ENCODE measurements at regions not wholly inside any gene's neighbourhood (a gene's known extent, or its start where the extent isn't known, plus 50 kb on each side); places are given as distances from the start of the nearest gene placed in this dataset.

GRCh38 chr7:68813551-68814080 lies 784.7 kb upstream of the AUTS2 start:
- intact Hi-C loops (cut with DNase I; ENCODE audit: low total_unique reads) = no loop called here

GRCh38 chr7:68816491-68816890 lies 781.8 kb upstream of the AUTS2 start:
- Histone ChIP-seq H3K4me1 (no peaks in the 10 kb centered on the region), H3K27me3 (no peaks in the 10 kb centered on the region), H3K36me3 (no peaks in the 10 kb centered on the region), H3K4me3 (no peak overlapping the region), H3K27ac (no peak overlapping the region), H3K9me3 (no peaks in the 10 kb centered on the region)
- DNase-seq (no peak), ATAC-seq (no peak)
- TF ChIP-seq POLR2A (IDR thresholded peaks at IDR 0.05) = no peak
- TF ChIP-seq, protein P1, sequence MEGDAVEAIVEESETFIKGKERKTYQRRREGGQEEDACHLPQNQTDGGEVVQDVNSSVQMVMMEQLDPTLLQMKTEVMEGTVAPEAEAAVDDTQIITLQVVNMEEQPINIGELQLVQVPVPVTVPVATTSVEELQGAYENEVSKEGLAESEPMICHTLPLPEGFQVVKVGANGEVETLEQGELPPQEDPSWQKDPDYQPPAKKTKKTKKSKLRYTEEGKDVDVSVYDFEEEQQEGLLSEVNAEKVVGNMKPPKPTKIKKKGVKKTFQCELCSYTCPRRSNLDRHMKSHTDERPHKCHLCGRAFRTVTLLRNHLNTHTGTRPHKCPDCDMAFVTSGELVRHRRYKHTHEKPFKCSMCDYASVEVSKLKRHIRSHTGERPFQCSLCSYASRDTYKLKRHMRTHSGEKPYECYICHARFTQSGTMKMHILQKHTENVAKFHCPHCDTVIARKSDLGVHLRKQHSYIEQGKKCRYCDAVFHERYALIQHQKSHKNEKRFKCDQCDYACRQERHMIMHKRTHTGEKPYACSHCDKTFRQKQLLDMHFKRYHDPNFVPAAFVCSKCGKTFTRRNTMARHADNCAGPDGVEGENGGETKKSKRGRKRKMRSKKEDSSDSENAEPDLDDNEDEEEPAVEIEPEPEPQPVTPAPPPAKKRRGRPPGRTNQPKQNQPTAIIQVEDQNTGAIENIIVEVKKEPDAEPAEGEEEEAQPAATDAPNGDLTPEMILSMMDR (IDR thresholded peaks at IDR 0.05 in 4 of 5, conservative IDR thresholded peaks at IDR 0.05 in 1 of 5) = no peak
- in situ Hi-C loops (cut with MboI; ENCODE audit: low sequenced_read_pairs in 4 of 4) (no loop called here), intact Hi-C loops (cut with DNase I; ENCODE audit: low total_unique reads) (no loop called here)

More at GRCh38 chr7:68813551-68814080, 784.7 kb upstream of the AUTS2 start:
- no peak overlapping the region for H3K4me3 ChIP-seq
- ATAC-seq (no peak), DNase-seq (no peak)
- no peak overlapping the region for H3K27ac ChIP-seq
- in situ Hi-C loops (cut with MboI; ENCODE audit: low sequenced_read_pairs in 4 of 4) = no loop called here
- no peaks in the 10 kb centered on the region for H3K9me3 ChIP-seq
- H3K4me1 ChIP-seq = no peaks in the 10 kb centered on the region
- no peaks in the 10 kb centered on the region for H3K27me3 ChIP-seq
- H3K36me3 ChIP-seq = no peaks in the 10 kb centered on the region
- no peak for TF ChIP-seq POLR2A (IDR thresholded peaks at IDR 0.05)
- TF ChIP-seq, protein P1 (IDR thresholded peaks at IDR 0.05 in 4 of 5, conservative IDR thresholded peaks at IDR 0.05 in 1 of 5) = no peak

GRCh38 chr7:68820321-68820720 lies 778.0 kb upstream of the AUTS2 start:
- Histone ChIP-seq H3K4me1 (no peaks in the 10 kb centered on the region), H3K27me3 (no peaks in the 10 kb centered on the region), H3K9me3 (no peaks in the 10 kb centered on the region), H3K27ac (no peak overlapping the region), H3K36me3 (no peaks in the 10 kb centered on the region), H3K4me3 (no peak overlapping the region)
- ATAC-seq (no peak), DNase-seq (no peak)
- TF ChIP-seq, protein P1 (IDR thresholded peaks at IDR 0.05 in 4 of 5, conservative IDR thresholded peaks at IDR 0.05 in 1 of 5) = no peak
- no peak for TF ChIP-seq POLR2A (IDR thresholded peaks at IDR 0.05)
- intact Hi-C loops (cut with DNase I; ENCODE audit: low total_unique reads) (no loop called here), in situ Hi-C loops (cut with MboI; ENCODE audit: low sequenced_read_pairs in 4 of 4) (no loop called here)

DNA sequence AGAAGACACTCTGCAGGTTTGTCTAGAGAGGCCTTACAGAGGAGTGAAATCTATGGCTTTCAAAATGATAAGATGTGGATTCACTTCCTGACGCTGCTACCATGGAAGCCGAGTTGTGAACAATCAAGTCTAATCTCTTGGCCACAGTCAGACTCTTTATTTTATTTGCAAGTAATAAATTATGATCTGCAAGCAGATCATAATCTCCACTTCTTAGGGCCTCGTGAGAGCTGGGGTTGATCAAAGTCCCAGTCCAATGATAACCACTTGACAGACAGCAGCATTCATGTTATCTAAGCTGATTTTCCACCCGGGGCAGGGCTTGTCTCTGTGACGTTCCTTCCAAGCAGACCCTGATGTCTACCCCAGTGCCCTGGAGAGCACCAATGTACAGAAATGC lies 776.4 kb upstream of the AUTS2 start:
- Histone ChIP-seq H3K27ac (no peak overlapping the region), H3K9me3 (no peaks in the 10 kb centered on the region), H3K36me3 (no peaks in the 10 kb centered on the region), H3K4me3 (no peak overlapping the region), H3K27me3 (no peaks in the 10 kb centered on the region), H3K4me1 (no peaks in the 10 kb centered on the region)
- TF ChIP-seq, protein P1 (IDR thresholded peaks at IDR 0.05 in 4 of 5, conservative IDR thresholded peaks at IDR 0.05 in 1 of 5) = no peak
- no peak for TF ChIP-seq POLR2A (IDR thresholded peaks at IDR 0.05)
- DNase-seq (no peak), ATAC-seq (no peak)
- intact Hi-C loops (cut with DNase I; ENCODE audit: low total_unique reads) = no loop called here
- in situ Hi-C loops (cut with MboI; ENCODE audit: low sequenced_read_pairs in 4 of 4) = no loop called here

All from gastrocnemius medialis (tissue), 4 donors.